Hepatocyte (in vitro differentiated cells): ENCODE measurements at regions not wholly inside any gene's neighbourhood (a gene's known extent, or its start where the extent isn't known, plus 50 kb on each side); places are given as distances from the start of the nearest gene placed in this dataset.

Experiments
- DNase-seq: peaks from one replicate; pipeline ENCODE4 v3.0.0-alpha.2; 2016; ENCODE audit warnings: low spot score
- H2AFZ ChIP-seq: fragments of 200-600 bp; sonication (generic); 2 replicates; pipeline ENCODE4 v1.6.0; 2016; ENCODE audit warnings: antibody characterized with exemption, mild to moderate bottlenecking
- H3K27ac ChIP-seq: fragments of 200-600 bp; sonication (generic); 2 replicates; pipeline ENCODE4 v1.5.1; 2016; ENCODE audit warnings: mild to moderate bottlenecking
- H3K27me3 ChIP-seq: fragments of 200-600 bp; sonication (generic); 2 replicates; pipeline ENCODE4 v1.6.1; 2016
- H3K36me3 ChIP-seq: fragments of 200-600 bp; sonication (generic); replicated peaks from 2 replicates; pipeline ENCODE4 v1.5.1; 2016; ENCODE audit warnings: low read depth; ENCODE audit not compliant: insufficient read depth
- H3K4me1 ChIP-seq: fragments of 200-600 bp; sonication (generic); 2 replicates; pipeline ENCODE4 v1.5.1; 2016; ENCODE audit warnings: mild to moderate bottlenecking, moderate library complexity; ENCODE audit not compliant: insufficient read depth
- H3K4me2 ChIP-seq: fragments of 200-600 bp; sonication (generic); 2 replicates; pipeline ENCODE4 v1.6.0; 2016
- H3K4me3 ChIP-seq: fragments of 200-600 bp; sonication (generic); 2 replicates; pipeline ENCODE4 v1.5.1; 2016; ENCODE audit warnings: mild to moderate bottlenecking
- H3K79me2 ChIP-seq: fragments of 200-600 bp; sonication (generic); 2 replicates; pipeline ENCODE4 v1.6.0; 2017; ENCODE audit warnings: mild to moderate bottlenecking
- H3K9me2 ChIP-seq: fragments of 200-600 bp; sonication (generic); replicated peaks from 2 replicates; pipeline ENCODE4 v1.6.0; 2017; ENCODE audit warnings: mild to moderate bottlenecking; ENCODE audit not compliant: insufficient read depth
- H3K9me3 ChIP-seq: fragments of 200-600 bp; sonication (generic); 2 replicates; pipeline ENCODE4 v1.5.1; 2016; ENCODE audit warnings: low read depth, mild to moderate bottlenecking
- H4K20me1 ChIP-seq: fragments of 200-600 bp; sonication (generic); 2 replicates; pipeline ENCODE4 v1.6.0; 2016; ENCODE audit warnings: mild to moderate bottlenecking; ENCODE audit not compliant: insufficient read depth, poor library complexity, severe bottlenecking
- CTCF ChIP-seq: fragments of 200-600 bp; sonication (generic); IDR thresholded peaks from 2 replicates; pipeline ENCODE4 v1.5.1; 2016; ENCODE audit warnings: antibody characterized with exemption, mild to moderate bottlenecking; ENCODE audit not compliant: poor library complexity
- EZH2 ChIP-seq: fragments of 200-600 bp; sonication (generic); IDR thresholded peaks from 2 replicates; pipeline ENCODE4 v1.6.1; 2016; ENCODE audit warnings: antibody characterized with exemption, mild to moderate bottlenecking, borderline replicate concordance
- EZH2phosphoT487 ChIP-seq: fragments of 200-600 bp; sonication (generic); IDR thresholded peaks from one replicate; pipeline ENCODE4 v1.6.1; 2018; ENCODE audit warnings: antibody characterized with exemption, mild to moderate bottlenecking, low read depth, moderate library complexity; ENCODE audit not compliant: unreplicated experiment, severe bottlenecking
- WGBS: methylation state at CpG from one replicate; pipeline ENCODE4 v1.1.6; 2016; ENCODE audit warnings: low lambda C conversion rate; ENCODE audit errors: missing lambda C conversion rate; 5-methylcytosine and 5-hydroxymethylcytosine counted together

GRCh38 chr5:175088963-175089362 lies 355.0 kb downstream of the DRD1 start:
- Histone ChIP-seq H3K27me3 (no peaks in the 10 kb centered on the region), H3K4me2 (no peak overlapping the region), H3K27ac (no peak overlapping the region), H3K4me3 (no peak overlapping the region), H3K79me2 (no peaks in the 10 kb centered on the region), H3K36me3 (no peaks in the 10 kb centered on the region), H4K20me1 (no peaks in the 10 kb centered on the region), H3K9me2 (no peaks in the 10 kb centered on the region), H3K9me3 (no peaks in the 10 kb centered on the region), H2AFZ (no peak overlapping the region), H3K4me1 (no peaks in the 10 kb centered on the region)
- WGBS: 93% methylated on average over 6 of the region's 6 CpGs
- no peak for DNase-seq
- TF ChIP-seq EZH2 (no peak), EZH2phosphoT487 (no peak), CTCF (no peak)

DNA sequence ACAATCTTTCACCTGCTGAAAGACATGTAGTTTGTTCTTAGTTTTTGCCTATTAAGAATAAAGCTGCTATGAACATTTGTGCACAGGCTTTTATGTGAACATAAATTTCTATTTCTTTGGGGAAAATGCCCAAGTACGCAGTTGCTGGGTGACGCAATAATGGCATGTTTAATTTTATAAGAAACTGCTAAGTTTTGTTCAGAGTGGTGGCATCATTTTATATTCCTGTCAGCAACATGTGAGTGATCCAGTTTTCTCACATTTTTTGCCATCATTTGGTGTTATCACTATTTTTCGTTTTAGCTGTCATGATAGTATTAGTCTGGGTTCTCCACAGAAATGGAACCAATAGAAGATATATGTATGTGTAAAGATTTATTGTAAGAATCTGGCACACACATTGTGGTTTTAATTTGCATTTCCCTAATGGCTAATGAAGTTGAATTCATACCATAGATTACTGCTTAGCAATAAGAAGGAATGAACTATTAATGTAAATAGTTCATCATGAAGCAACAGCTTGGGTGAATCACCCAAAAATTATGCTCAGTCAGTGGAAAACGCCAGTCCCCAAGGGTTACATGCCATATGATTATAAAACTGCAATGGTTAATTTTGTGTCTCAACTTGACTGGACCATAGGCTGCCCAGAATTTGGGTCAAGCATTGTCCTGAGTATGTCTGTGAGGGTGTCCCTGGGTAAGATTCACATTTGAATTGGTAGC lies 358.6 kb downstream of the MSX2 start:
- no peaks in the 10 kb centered on the region for H4K20me1 ChIP-seq
- H3K9me3 ChIP-seq: no peaks in the 10 kb centered on the region
- no peaks in the 10 kb centered on the region for H3K9me2 ChIP-seq
- H3K36me3 ChIP-seq: no peaks in the 10 kb centered on the region
- no peaks in the 10 kb centered on the region for H3K4me1 ChIP-seq
- no peak for TF ChIP-seq EZH2
- no peak for TF ChIP-seq EZH2phosphoT487
- no peak for TF ChIP-seq CTCF
- no peak overlapping the region for H3K27ac ChIP-seq
- H3K79me2 ChIP-seq: no peaks in the 10 kb centered on the region
- 86% methylated on average over 4 of the region's 4 CpGs for WGBS
- H3K4me3 ChIP-seq: no peak overlapping the region
- no peak overlapping the region for H3K4me2 ChIP-seq
- no peak for DNase-seq
- H2AFZ ChIP-seq: no peak overlapping the region
- no peaks in the 10 kb centered on the region for H3K27me3 ChIP-seq

GRCh38 chr5:175082346-175082745 lies 358.0 kb downstream of the MSX2 start:
- no peak overlapping the region for H2AFZ ChIP-seq
- H4K20me1 ChIP-seq: no peaks in the 10 kb centered on the region
- H3K27ac ChIP-seq: no peak overlapping the region
- no peak for DNase-seq
- no peak overlapping the region for H3K4me3 ChIP-seq
- H3K27me3 ChIP-seq: no peaks in the 10 kb centered on the region
- H3K9me3 ChIP-seq: no peaks in the 10 kb centered on the region
- H3K9me2 ChIP-seq: no peaks in the 10 kb centered on the region
- WGBS: 78% methylated on average over 1 of the region's 1 CpG
- H3K4me2 ChIP-seq: no peak overlapping the region
- no peaks in the 10 kb centered on the region for H3K4me1 ChIP-seq
- H3K79me2 ChIP-seq: no peaks in the 10 kb centered on the region
- no peak for TF ChIP-seq EZH2
- TF ChIP-seq CTCF: no peak
- no peak for TF ChIP-seq EZH2phosphoT487
- H3K36me3 ChIP-seq: no peaks in the 10 kb centered on the region
